Erythroblast (primary cell): ENCODE measurements at regions not wholly inside any gene's neighbourhood (a gene's known extent, or its start where the extent isn't known, plus 50 kb on each side); places are given as distances from the start of the nearest gene placed in this dataset.

ENCODE experiments used
- DNase-seq, 2 experiments: peaks; one replicate each; lab custom pipeline; 2025; lab: John Stamatoyannopoulos, UW
- GATA1 ChIP-seq: IDR thresholded peaks from 2 replicates; pipeline ENCODE4 v1.6.1; 2011; ENCODE audit warnings: low read depth, mild to moderate bottlenecking, control low read depth, low read length, moderate library complexity
- POLR2A ChIP-seq: IDR thresholded peaks from 2 replicates; pipeline ENCODE4 v1.6.1; 2011; ENCODE audit warnings: mild to moderate bottlenecking, low read length

GRCh38 chr5:96236831-96237230, 196.2 kb downstream of the PCSK1 start:
- DNase-seq: no peak
- TF ChIP-seq GATA1: no peak
- no peak for TF ChIP-seq POLR2A

GRCh38 chr5:96236051-96236450, 197.0 kb downstream of the PCSK1 start:
- DNase-seq: no peak
- TF ChIP-seq GATA1: no peak
- TF ChIP-seq POLR2A: no peak

GRCh38 chr5:96235008-96235910, 197.8 kb downstream of the PCSK1 start:
- no peak for DNase-seq
- TF ChIP-seq POLR2A (no peak), GATA1 (no peak)

GRCh38 chr5:96232602-96233001, 200.4 kb downstream of the PCSK1 start:
- TF ChIP-seq GATA1: no peak
- TF ChIP-seq POLR2A: no peak
- DNase-seq: no peak

GRCh38 chr5:96229188-96229587, 203.9 kb downstream of the PCSK1 start:
- no peak for TF ChIP-seq GATA1
- no peak for TF ChIP-seq POLR2A
- no peak for DNase-seq

- TF ChIP-seq GATA1: no peak
- TF ChIP-seq POLR2A: no peak
- DNase-seq: no peak
Observed at GRCh38 chr5:96228408-96228807, 204.6 kb downstream of the PCSK1 start.

GRCh38 chr5:96227957-96228356, 205.1 kb downstream of the PCSK1 start:
- DNase-seq: no peak
- TF ChIP-seq POLR2A: no peak
- TF ChIP-seq GATA1: no peak

- TF ChIP-seq GATA1: no peak
- no peak for TF ChIP-seq POLR2A
- no peak for DNase-seq
Observed at GRCh38 chr5:96226941-96227552, 206.0 kb downstream of the PCSK1 start.

- TF ChIP-seq POLR2A (no peak), GATA1 (no peak)
- DNase-seq: no peak
Observed at GRCh38 chr5:96222129-96222528, 210.9 kb downstream of the PCSK1 start.

- no peak for DNase-seq
- no peak for TF ChIP-seq POLR2A
- no peak for TF ChIP-seq GATA1
Observed at GRCh38 chr5:96220610-96221390, 212.2 kb downstream of the PCSK1 start.

- no peak for TF ChIP-seq GATA1
- no peak for TF ChIP-seq POLR2A
- DNase-seq: no peak
Observed at GRCh38 chr5:96219580-96220281, 213.3 kb downstream of the PCSK1 start.

GRCh38 chr5:96218653-96219052, 214.4 kb downstream of the PCSK1 start:
- DNase-seq: no peak
- TF ChIP-seq POLR2A: no peak
- no peak for TF ChIP-seq GATA1
